ENCODE measurements at regions not wholly inside any gene's neighbourhood (a gene's known extent, or its start where the extent isn't known, plus 50 kb on each side); places are given as distances from the start of the nearest gene placed in this dataset.

- no peak for TF ChIP-seq POLR2A (IDR thresholded peaks at IDR 0.05)
- TF ChIP-seq CTCF (IDR thresholded peaks at IDR 0.05 in 8 of 11, conservative IDR thresholded peaks at IDR 0.05 in 3 of 11): no peak
- TF ChIP-seq POLR2AphosphoS5 (IDR thresholded peaks at IDR 0.05): no peak
Observed at GRCh38 chr10:1935912-1936311, 198.6 kb upstream of the ADARB2 start.

All from spleen (tissue), 7 donors.